ENCODE measurements at regions not wholly inside any gene's neighbourhood (a gene's known extent, or its start where the extent isn't known, plus 50 kb on each side); places are given as distances from the start of the nearest gene placed in this dataset.

GRCh38 chr13:23947893-23948292 lies 50.6 kb upstream of the C1QTNF9B start:
- no peak overlapping the region for H3K4me3 ChIP-seq (replicated peaks; ENCODE audit: low read depth, low read length)
- TF ChIP-seq CTCF (IDR thresholded peaks at IDR 0.05; ENCODE audit: low read length, missing control alignments), result no peak
- no peak for DNase-seq (ENCODE audit: low read depth)

- TF ChIP-seq CTCF (IDR thresholded peaks at IDR 0.05; ENCODE audit: low read length, missing control alignments), result no peak
- no peak for DNase-seq (ENCODE audit: low read depth)
Measured at GRCh38 chr13:23949200-23949599, 51.9 kb upstream of the C1QTNF9B start.

GRCh38 chr13:23949736-23950135 lies 52.4 kb upstream of the C1QTNF9B start:
- TF ChIP-seq CTCF (IDR thresholded peaks at IDR 0.05; ENCODE audit: low read length, missing control alignments), result no peak
- no peak for DNase-seq (ENCODE audit: low read depth)
- no peak overlapping the region for H3K4me3 ChIP-seq (replicated peaks; ENCODE audit: low read depth, low read length)

More at GRCh38 chr13:23949200-23949599, 51.9 kb upstream of the C1QTNF9B start:
- H3K4me3 ChIP-seq (replicated peaks; ENCODE audit: low read depth, low read length), result no peak overlapping the region

- H3K4me3 ChIP-seq (replicated peaks; ENCODE audit: low read depth, low read length), result no peak overlapping the region
- DNase-seq (ENCODE audit: low read depth), result no peak
- peak; percentile 12 for TF ChIP-seq CTCF (IDR thresholded peaks at IDR 0.05; ENCODE audit: low read length, missing control alignments)
Measured at GRCh38 chr13:23950736-23951510, 53.6 kb upstream of the C1QTNF9B start.

- no peak overlapping the region for H3K4me3 ChIP-seq (replicated peaks; ENCODE audit: low read depth, low read length)
- no peak for TF ChIP-seq CTCF (IDR thresholded peaks at IDR 0.05; ENCODE audit: low read length, missing control alignments)
- DNase-seq (ENCODE audit: low read depth), result no peak
Measured at GRCh38 chr13:23952796-23953195, 55.5 kb upstream of the C1QTNF9B start.

GRCh38 chr13:23953860-23954512 lies 56.7 kb upstream of the C1QTNF9B start:
- no peak for DNase-seq (ENCODE audit: low read depth)
- no peak for TF ChIP-seq CTCF (IDR thresholded peaks at IDR 0.05; ENCODE audit: low read length, missing control alignments)
- H3K4me3 ChIP-seq (replicated peaks; ENCODE audit: low read depth, low read length), result no peak overlapping the region
